DND-41 (cell line): ENCODE measurements at regions not wholly inside any gene's neighbourhood (a gene's known extent, or its start where the extent isn't known, plus 50 kb on each side); places are given as distances from the start of the nearest gene placed in this dataset.

Experiments used
- ATAC-seq: fragments of 200-7000 bp; cut with Tn5 transposase; 3 replicates; pipeline ENCODE4 v1.9.1; 2021; ENCODE audit warnings: low read depth; ENCODE audit not compliant: insufficient read depth
- DNase-seq: peaks from one replicate; pipeline ENCODE4 v3.0.0-alpha.2; 2020
- H2AFZ ChIP-seq: 2 replicates; pipeline ENCODE4 v1.6.0; 2012; ENCODE audit warnings: low read depth, low read length
- H3K27ac ChIP-seq: 2 replicates; pipeline ENCODE4 v1.5.1; 2012; ENCODE audit warnings: low read length, inconsistent platforms
- H3K27me3 ChIP-seq: fragments of 200-600 bp; sonication (generic); 2 replicates; pipeline ENCODE4 v1.6.0; 2012; ENCODE audit warnings: low read length, mild to moderate bottlenecking, inconsistent platforms; ENCODE audit not compliant: insufficient read depth, poor library complexity
- H3K36me3 ChIP-seq: 2 replicates; pipeline ENCODE4 v1.5.1; 2012; ENCODE audit warnings: low read length, inconsistent platforms; ENCODE audit not compliant: insufficient read depth
- H3K4me1 ChIP-seq: 2 replicates; pipeline ENCODE4 v1.5.1; 2012; ENCODE audit warnings: mild to moderate bottlenecking, low read length; ENCODE audit not compliant: insufficient read depth
- H3K4me2 ChIP-seq: 2 replicates; pipeline ENCODE4 v1.6.0; 2012; ENCODE audit warnings: mild to moderate bottlenecking, moderate library complexity, low read length, inconsistent platforms; ENCODE audit not compliant: insufficient read depth
- H3K4me3 ChIP-seq, 2 experiments: fragments of 200-600 bp in 1 of 2; shearing (Covaris generic) in 1 of 2; 2 replicates each; pipeline ENCODE4 v1.5.1; 2012 to 2016; ENCODE audit warnings: inconsistent platforms in 2 of 2, low read length in 2 of 2, mild to moderate bottlenecking in 2 of 2, low read depth in 1 of 2, moderate library complexity in 1 of 2
- H3K79me2 ChIP-seq: 2 replicates; pipeline ENCODE4 v1.6.0; 2012; ENCODE audit warnings: low read length, inconsistent platforms; ENCODE audit not compliant: insufficient read depth
- H3K9ac ChIP-seq: 2 replicates; pipeline ENCODE4 v1.6.0; 2012; ENCODE audit warnings: low read depth, mild to moderate bottlenecking, inconsistent platforms, low read length, moderate library complexity
- H3K9me3 ChIP-seq: 2 replicates; pipeline ENCODE4 v1.5.1; 2012; ENCODE audit warnings: low read length, moderate library complexity, mild to moderate bottlenecking, inconsistent platforms; ENCODE audit not compliant: insufficient read depth, severe bottlenecking
- H4K20me1 ChIP-seq: 2 replicates; pipeline ENCODE4 v1.6.0; 2012; ENCODE audit warnings: low read length; ENCODE audit not compliant: insufficient read depth
- CTCF ChIP-seq: IDR thresholded peaks from 2 replicates; pipeline ENCODE4 v1.5.1; 2012; ENCODE audit warnings: borderline replicate concordance, low read length, moderate library complexity, mild to moderate bottlenecking; ENCODE audit not compliant: poor library complexity, severe bottlenecking; ENCODE audit errors: extremely low read depth
- EZH2 ChIP-seq: IDR thresholded peaks from 3 replicates; pipeline ENCODE4 v1.6.1; 2012; ENCODE audit warnings: borderline replicate concordance, low read depth, mild to moderate bottlenecking, moderate library complexity, low read length, inconsistent platforms; ENCODE audit not compliant: severe bottlenecking

DNA sequence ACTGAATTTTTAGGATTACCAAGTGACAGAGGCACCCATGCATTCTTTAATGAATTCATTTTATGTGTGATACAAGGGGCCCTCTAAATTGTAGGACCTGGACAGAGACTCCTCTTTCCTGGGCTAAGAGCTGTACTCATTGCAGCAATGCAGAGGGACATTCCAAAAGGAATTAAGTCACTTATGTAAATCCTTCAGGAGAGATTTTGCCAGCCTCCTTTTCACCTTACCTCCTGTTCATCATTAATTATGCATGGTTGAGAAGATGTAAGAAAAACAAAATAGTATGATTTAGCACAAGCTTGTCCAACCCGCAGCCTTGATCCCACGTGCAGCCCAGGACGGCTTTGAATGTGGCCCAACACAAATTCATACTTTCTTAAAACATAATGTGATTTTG is 84.5 kb upstream of the TANK start:
- DNase-seq (no peak), ATAC-seq (no peak)
- peaks cover 49% of the 10 kb centered on the region for H3K4me1 ChIP-seq
- no peak for TF ChIP-seq EZH2
- TF ChIP-seq CTCF = no peak
- no peaks in the 10 kb centered on the region for H3K36me3 ChIP-seq
- H2AFZ ChIP-seq = no peak overlapping the region
- 0 out of 2 replicates have a peak overlapping the region, but pooled peaks have one; percentile 17 for H3K27ac ChIP-seq
- no peaks in the 10 kb centered on the region for H4K20me1 ChIP-seq
- H3K79me2 ChIP-seq = no peaks in the 10 kb centered on the region
- H3K4me2 ChIP-seq = no peak overlapping the region
- no peaks in the 10 kb centered on the region for H3K27me3 ChIP-seq
- no peak overlapping the region for H3K4me3 ChIP-seq
- no peak overlapping the region for H3K9ac ChIP-seq
- H3K9me3 ChIP-seq = no peaks in the 10 kb centered on the region

- no peak for TF ChIP-seq EZH2
- TF ChIP-seq CTCF = no peak
- Histone ChIP-seq H3K9ac (peak overlapping the region; percentile 38), H3K79me2 (no peaks in the 10 kb centered on the region), H3K27me3 (no peaks in the 10 kb centered on the region), H3K4me2 (peak overlapping the region; percentile 61), H3K9me3 (no peaks in the 10 kb centered on the region), H3K27ac (peak overlapping the region; percentile 94), H3K36me3 (no peaks in the 10 kb centered on the region), H3K4me1 (peaks cover 49% of the 10 kb centered on the region), H2AFZ (no peak overlapping the region), H4K20me1 (no peaks in the 10 kb centered on the region), H3K4me3 (peak overlapping the region in 1 of 2 experiments; percentile 13; a peak in 2 of 4 replicates)
- no peak for DNase-seq
- no peak for ATAC-seq
Measured at GRCh38 chr2:161076936-161077335, 83.3 kb upstream of the TANK start.

DNA sequence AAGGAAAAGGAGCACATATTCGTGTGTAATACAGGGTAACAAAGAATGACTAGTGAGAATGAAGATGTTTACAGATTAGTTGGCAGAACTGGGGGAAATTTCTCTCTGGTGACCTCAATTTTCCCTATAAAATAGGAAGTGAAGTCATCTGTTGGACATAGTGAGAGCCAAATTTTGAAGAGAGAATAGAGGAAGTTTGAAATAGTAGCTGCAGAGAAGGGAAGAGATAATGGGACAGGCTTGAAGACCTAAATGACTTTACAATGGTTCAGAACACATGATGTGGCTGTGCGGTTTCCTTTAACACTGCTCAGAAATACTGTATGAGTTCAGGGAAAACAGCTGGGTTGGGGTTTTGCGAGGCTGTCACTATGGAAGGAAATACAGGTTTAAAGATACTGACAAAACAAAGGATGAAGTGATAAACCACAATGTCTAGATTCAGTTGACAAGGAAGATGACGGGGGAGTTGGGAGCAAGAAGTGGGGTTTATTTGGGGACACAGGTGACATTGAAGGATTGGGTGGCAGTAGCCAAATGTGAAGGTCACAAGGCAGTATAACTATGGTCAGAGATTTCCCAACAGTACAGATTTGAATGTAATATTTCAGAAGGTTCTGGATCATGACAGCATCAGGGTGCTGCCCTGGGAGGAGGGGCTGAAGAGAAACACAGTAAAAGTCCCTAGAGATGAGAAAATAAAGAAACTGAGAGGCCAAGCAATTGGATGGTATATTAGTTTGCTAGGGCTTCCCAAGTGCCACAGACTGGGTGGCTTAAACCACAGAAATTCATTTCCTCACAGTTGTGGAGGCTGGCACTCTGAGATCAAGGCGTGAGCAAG is 82.6 kb upstream of the TANK start:
- no peaks in the 10 kb centered on the region for H3K79me2 ChIP-seq
- peak; percentile 89 for DNase-seq
- no peaks in the 10 kb centered on the region for H3K9me3 ChIP-seq
- ATAC-seq = peak; percentile 87
- no peaks in the 10 kb centered on the region for H4K20me1 ChIP-seq
- H3K4me3 ChIP-seq = peak overlapping the region in 1 of 2 experiments; percentile 43; a peak in 2 of 4 replicates
- peaks cover 49% of the 10 kb centered on the region for H3K4me1 ChIP-seq
- peak overlapping the region; percentile 43 for H3K9ac ChIP-seq
- peak overlapping the region; percentile 61 for H3K4me2 ChIP-seq
- no peaks in the 10 kb centered on the region for H3K36me3 ChIP-seq
- H3K27me3 ChIP-seq = no peaks in the 10 kb centered on the region
- H3K27ac ChIP-seq = peak overlapping the region; percentile 94
- H2AFZ ChIP-seq = no peak overlapping the region
- TF ChIP-seq CTCF (no peak), EZH2 (no peak)
